Activated CD4-positive, alpha-beta T cell treated with anti-CD3 and anti-CD28 coated beads for 48 hours (primary cell): ENCODE measurements at regions not wholly inside any gene's neighbourhood (a gene's known extent, or its start where the extent isn't known, plus 50 kb on each side); places are given as distances from the start of the nearest gene placed in this dataset.

ENCODE experiments used
- DNase-seq: peaks from one replicate; pipeline ENCODE4 v3.0.0-alpha.2; 2020

DNA sequence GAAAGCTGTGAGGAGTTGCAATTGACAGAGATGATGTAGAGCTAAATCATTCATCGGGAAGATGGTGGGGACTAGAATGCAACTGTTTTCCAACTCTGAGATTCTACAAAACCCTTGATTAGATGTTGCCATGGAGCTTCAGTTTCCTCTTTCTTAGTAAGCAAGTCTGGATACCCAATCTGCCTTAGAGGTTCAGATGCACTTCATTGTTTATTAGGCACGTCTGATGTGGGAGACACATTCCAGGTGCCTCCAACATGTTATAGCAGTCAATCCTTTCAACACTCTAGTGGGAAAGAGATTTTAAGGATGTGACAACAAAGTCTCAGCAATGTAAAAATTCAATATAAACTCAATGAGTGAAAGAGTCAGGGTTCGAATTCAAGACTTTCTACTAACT is 291.3 kb upstream of the PHYHIPL start:
- DNase-seq, result no peak

DNA sequence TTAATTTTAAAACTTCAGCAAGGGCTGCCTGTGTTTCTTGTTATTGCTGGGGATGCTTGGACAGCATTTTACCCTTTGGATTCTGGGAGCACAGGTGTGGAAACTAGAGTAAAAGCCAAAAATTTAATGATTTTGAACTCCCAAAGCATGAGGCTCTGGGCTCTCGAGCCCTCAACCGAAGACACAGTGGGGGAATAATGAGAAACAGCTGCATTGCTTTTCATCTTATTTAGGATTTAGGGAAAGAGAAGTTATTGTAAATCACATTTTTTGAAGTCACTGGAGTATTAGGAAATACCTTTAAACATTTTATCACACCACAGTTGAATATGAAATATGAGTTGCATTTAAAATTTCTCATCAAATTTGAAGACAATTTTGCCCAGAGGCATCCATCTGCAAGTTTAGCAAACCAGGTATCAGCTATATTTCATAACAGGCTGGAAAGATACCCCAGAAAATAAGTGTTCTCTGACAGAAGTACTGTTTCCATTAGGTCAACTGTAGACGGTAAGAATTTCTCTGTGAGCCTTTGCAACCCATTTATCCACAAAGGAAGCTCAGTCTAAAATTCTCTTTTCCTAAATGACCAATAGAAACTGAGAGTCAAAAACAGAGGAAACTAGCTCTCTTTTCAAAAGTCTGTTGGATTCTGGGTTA is 290.6 kb upstream of the PHYHIPL start:
- no peak for DNase-seq

DNA sequence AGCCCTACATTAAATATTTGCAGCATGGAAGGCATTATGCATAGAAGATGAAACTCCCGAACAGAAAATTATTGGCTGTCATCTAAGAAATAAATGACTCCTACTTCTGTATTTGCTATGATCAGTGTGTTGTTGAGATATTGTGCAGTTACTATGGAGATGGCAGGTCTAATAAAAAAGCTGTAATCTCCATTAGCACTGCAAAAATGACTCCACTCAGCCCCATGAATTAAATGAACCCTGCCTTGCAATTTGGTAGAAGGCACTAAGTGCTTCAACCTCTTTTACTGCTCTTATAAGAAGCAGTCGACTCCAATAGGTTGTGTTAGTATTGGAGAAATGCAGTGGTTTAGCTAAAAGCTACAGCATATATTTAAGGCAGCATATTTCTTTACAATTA is 290.0 kb upstream of the PHYHIPL start:
- no peak for DNase-seq

DNA sequence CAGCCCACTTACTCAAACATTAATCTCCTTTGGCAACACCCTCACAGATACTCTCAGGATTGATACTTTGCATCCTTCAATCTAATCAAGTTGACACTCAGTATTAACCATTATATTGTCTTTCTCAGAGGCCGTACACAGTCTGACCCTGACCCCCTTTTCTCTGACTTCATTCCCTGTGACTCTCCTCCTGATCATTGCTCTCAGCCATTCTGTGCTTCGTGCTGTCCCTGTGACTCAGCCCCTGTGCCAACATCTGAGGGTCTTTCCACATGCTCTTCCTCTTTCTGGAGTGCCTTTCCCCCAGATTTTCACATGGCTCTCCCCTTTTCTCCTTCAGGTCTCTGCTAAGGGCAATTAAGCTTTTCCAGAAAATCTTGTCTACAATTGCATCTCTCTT is 289.0 kb upstream of the PHYHIPL start:
- no peak for DNase-seq

GRCh38 chr10:58888957-58889356 is 287.5 kb upstream of the PHYHIPL start:
- DNase-seq, result no peak

GRCh38 chr10:58892031-58892531 is 284.4 kb upstream of the PHYHIPL start:
- DNase-seq, result no peak

- DNase-seq, result no peak
Observed at GRCh38 chr10:58894929-58895328, 281.5 kb upstream of the PHYHIPL start.

GRCh38 chr10:58896229-58896628 is 280.2 kb upstream of the PHYHIPL start:
- no peak for DNase-seq

DNA sequence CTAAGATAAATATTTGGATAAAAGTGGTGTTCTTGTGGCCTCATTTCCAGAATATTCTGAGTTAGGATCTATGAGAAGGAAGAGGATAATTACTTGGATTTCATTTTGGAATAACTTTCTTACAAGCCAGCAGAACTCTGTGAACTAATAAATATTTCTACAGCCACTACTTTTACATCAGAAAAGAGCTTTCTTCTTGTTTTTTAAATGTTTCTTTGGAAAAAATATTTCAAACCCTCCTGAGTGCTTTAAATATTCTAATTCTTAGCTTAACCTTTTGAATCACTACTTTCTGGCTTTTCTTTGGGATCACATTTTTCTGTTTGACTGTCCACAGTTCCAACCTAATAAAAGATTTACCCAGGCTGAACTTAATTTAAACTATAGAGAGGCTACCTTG is 279.2 kb upstream of the PHYHIPL start:
- DNase-seq, result no peak

DNA sequence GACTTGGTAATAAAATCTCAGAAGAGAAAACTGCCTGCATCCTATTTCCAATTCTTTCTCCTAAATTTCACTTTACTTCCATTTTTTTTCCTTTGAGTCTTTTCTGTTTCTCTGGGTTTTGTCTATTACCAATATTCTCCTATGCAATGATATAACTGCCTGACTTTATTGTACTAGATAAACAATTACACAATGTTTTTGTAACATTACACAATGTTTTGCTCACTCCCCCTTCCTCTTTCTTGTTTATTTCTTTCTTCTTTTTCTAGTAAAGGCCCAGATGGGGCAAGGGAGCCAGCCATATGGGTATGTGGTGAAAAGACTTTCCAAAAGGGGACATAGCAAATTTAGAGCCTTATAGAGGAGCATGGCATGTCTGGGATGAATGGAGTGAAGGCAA is 278.7 kb upstream of the PHYHIPL start:
- DNase-seq, result no peak

DNA sequence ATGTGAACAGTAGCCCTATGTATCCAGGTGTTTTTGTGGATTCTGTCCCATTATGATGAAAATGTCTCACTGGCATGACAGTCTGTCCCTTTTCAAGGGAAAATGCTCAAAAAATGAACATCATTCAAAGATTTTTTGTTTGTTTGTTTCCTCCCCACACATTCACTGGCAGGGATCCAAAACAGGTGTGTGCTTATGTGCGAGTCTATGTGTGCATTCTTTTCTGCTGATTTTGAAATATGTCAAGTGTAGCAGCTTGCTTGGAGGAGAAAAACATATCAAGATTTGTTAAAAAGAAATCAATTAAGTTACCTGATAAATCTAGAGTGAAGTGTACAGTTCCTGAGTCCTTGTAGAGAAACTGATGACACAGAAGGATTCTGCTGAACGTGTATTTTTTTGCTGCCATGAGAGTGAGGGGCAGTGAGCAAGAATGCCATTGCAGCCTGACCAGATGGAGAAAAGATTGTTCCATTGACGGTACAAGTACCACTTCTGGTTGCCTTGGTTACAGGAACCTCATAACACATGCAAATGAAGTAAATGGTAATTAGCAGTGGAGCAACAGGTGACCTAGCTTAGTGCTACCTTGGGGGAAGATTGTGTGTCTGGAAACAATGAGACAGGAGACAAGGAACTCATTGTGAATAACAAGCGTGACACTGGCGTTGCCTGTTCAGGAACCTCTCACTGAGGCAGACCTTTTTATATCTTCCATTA is 277.4 kb upstream of the PHYHIPL start:
- DNase-seq, result no peak

DNA sequence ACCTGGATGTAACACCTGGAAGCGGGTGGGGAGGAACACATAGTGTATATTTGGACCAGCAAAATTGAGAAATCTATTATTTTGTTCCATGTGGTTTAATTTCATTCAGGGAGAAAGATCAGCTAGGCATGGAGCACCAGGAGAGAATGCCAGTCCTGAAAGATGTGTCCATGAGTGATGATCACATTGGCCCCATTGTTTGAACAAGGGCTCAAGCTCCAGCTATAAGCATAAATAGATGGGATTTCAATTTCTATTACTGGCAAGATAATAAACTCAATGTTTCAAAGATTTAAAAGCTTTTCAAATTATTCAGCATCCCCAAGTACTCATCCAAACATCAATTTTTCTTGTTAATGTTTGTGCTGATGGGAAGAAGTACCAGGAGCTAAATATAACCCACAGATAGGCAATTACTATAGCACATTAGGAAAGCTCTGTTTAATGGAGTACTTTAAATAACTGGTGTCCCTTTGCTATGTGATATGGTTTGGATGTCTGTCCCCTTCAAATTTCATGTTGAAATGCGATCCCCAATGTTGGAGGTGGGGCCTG is 275.3 kb upstream of the PHYHIPL start:
- DNase-seq, result no peak

DNA sequence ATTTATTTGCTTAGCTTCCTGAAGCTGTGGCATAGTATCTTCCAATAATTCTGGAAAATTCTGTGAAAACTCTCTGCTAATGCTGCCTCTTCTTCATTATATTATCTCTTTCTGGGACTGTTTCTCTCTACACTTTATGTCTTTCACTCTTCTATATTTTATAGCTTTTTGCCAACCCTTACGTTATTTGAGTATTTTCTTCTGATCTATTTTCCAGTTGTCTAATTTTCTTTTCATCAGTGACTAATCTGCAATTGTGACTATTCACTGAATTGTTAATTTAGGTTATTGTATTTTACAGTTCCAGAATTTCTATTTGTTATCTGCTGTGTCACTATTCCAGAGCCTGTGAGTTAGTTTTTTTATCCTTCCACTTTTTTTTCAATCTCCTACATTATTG is 273.4 kb upstream of the PHYHIPL start:
- no peak for DNase-seq

DNA sequence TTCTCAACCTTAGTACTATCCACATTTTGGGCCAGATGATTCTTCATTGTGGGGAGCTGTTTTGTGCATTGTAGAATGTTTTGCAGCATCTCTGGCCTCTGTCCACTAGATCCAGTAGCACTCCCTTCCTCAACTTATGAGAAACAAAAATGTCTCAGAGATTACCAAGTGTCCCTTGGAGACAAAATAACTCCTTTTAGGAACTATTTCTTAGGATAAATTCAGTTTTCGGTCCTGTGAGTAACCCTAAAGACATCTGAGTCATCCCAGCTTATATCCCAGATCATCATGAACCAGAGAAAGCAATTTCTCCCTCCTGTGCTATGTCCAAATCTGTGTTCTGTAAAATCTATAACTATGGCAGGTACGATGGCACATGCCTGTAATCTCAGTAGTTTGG is 266.6 kb upstream of the PHYHIPL start:
- no peak for DNase-seq

DNA sequence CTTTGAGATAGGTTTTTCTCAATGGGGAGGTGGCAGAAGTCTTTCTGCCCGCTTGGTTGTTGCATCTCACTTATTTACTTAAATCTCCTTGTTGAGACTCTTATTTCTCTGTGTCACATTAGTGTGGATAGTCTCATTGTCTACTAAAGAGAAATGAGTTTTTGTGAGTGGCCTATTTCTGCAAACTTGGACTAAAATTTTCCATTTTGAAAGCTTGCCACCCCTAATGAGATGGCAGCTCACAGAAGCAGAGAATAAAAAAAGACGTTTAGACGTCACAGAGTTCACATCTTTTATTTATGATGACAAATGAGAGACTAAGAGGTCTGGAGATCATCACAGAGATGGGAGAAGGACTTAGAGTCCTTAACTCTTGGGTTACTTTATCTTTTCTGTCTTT is 262.7 kb upstream of the PHYHIPL start:
- no peak for DNase-seq

DNA sequence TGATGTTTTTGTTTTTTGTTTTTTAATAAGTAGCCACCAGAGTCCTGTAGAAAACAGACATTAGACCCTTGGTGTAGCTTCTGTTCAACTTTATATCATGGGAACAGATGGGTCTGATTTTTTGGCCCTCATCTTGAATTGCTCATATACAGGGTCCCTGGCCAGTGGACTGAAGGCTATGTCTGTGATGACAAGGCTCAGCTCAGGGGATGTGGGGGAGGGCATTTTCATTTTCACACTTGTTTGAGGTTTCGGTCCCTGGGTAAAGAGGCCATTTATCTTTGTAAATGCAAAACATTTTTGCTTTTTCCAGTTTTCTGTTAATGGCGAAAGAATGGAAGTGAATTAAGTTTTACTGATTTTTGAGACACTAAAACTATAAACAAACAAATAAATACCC is 257.6 kb upstream of the PHYHIPL start:
- no peak for DNase-seq

- DNase-seq, result no peak
Observed at GRCh38 chr10:58919927-58920654, 256.4 kb upstream of the PHYHIPL start.

DNA sequence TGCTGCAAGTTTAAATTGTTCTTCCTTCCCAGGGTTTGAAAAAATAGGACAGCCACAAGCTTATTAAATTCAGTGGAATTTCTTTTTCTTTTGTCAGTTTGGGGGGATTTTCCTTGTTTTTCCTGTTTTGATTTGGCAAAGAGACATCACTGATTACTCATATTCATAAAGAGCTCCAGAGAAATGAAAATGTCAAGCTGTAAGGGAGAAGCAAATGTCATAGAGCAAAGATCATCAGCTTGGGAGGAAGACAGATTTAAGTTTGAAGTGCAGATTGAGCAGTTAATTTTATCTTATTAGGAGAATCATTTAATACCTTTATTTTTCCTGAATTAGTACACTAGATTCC is 255.8 kb upstream of the PHYHIPL start:
- DNase-seq, result no peak

DNA sequence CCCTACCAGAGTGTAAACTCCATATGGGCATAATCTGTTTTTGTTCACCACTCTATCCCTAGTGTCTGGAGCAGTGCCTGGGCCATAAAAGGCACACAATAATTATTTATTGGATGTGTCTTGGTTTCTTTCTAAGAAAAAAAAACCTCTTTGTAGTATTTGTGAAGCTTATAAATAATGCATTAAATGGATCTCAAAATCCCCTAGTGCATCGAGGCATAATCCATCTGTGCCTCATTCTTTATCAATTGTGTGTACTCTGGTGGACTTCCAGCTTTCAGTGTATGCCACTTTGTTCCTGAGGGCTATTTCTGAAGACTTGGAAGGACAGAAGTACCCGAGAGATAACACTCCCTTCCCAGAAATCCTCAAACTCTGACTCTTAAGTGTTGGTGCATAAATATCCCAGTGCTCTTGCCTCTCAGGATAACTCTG is 255.0 kb upstream of the PHYHIPL start:
- no peak for DNase-seq

- DNase-seq, result no peak
Observed at GRCh38 chr10:58925381-58925780, 251.1 kb upstream of the PHYHIPL start.

- DNase-seq, result no peak
Observed at GRCh38 chr10:58930500-58930899, 245.9 kb upstream of the PHYHIPL start.

- no peak for DNase-seq
Observed at GRCh38 chr10:58932126-58932525, 244.3 kb upstream of the PHYHIPL start.

GRCh38 chr10:58932577-58933314 is 243.7 kb upstream of the PHYHIPL start:
- DNase-seq, result no peak
